ENCODE measurements at regions not wholly inside any gene's neighbourhood (a gene's known extent, or its start where the extent isn't known, plus 50 kb on each side); places are given as distances from the start of the nearest gene placed in this dataset.
A peak's percentile ranks its signal among the peaks of the same experiment; 100 is the strongest.

GRCh38 chr11:91959411-91959810, 265.2 kb upstream of the FAT3 start:
- Histone ChIP-seq H3K4me1 (no peaks in the 10 kb centered on the region), H3K27ac (no peak overlapping the region), H3K36me3 (ENCODE audit: insufficient read depth in 1 of 2, low read depth in 1 of 2) (no peaks in the 10 kb centered on the region), H3K9me3 (peaks cover 8% of the 10 kb centered on the region), H3K4me3 (no peak overlapping the region), H3K27me3 (ENCODE audit: insufficient read depth in 3 of 3, low read length in 2 of 3) (no peaks in the 10 kb centered on the region)
- DNase-seq (no peak), ATAC-seq (no peak)
- no peak for TF ChIP-seq CTCF (IDR thresholded peaks at IDR 0.05)
- WGBS, 3 donors = 81 to 85% (median 84%) methylated on average over 3 of the region's 3 CpGs
- intact Hi-C loops (cut with DNase I) = no loop called here

GRCh38 chr11:91956711-91957110, 267.9 kb upstream of the FAT3 start:
- intact Hi-C loops (cut with DNase I) = no loop called here
- Histone ChIP-seq H3K27me3 (ENCODE audit: insufficient read depth in 3 of 3, low read length in 2 of 3) (no peaks in the 10 kb centered on the region), H3K4me3 (no peak overlapping the region), H3K27ac (no peak overlapping the region), H3K9me3 (peaks cover 8% of the 10 kb centered on the region), H3K4me1 (no peaks in the 10 kb centered on the region), H3K36me3 (ENCODE audit: insufficient read depth in 1 of 2, low read depth in 1 of 2) (no peaks in the 10 kb centered on the region)
- WGBS, 3 donors = 89 to 100% (median 100%) methylated on average over 1 of the region's 1 CpG
- ATAC-seq = no peak
- DNase-seq = no peak
- no peak for TF ChIP-seq CTCF (IDR thresholded peaks at IDR 0.05)

- Histone ChIP-seq H3K4me1 (no peaks in the 10 kb centered on the region), H3K9me3 (peaks cover 1% of the 10 kb centered on the region), H3K27me3 (ENCODE audit: insufficient read depth in 3 of 3, low read length in 2 of 3) (no peaks in the 10 kb centered on the region), H3K4me3 (no peak overlapping the region), H3K36me3 (ENCODE audit: insufficient read depth in 1 of 2, low read depth in 1 of 2) (no peaks in the 10 kb centered on the region), H3K27ac (no peak overlapping the region)
- DNase-seq (no peak), ATAC-seq (no peak)
- WGBS, 3 donors = 23 to 52% (median 36%) methylated on average over 1 of the region's 1 CpG
- no peak for TF ChIP-seq CTCF (IDR thresholded peaks at IDR 0.05)
- intact Hi-C loops (cut with DNase I) = no loop called here
Observed at GRCh38 chr11:91955206-91955605, 269.4 kb upstream of the FAT3 start.

- ATAC-seq (no peak), DNase-seq (no peak)
- no peaks in the 10 kb centered on the region for H3K27me3 ChIP-seq (ENCODE audit: insufficient read depth in 3 of 3, low read length in 2 of 3)
- no peaks in the 10 kb centered on the region for H3K9me3 ChIP-seq
- 90 to 93% (median 92%) methylated on average over 5 of the region's 5 CpGs for WGBS, 3 donors
- H3K36me3 ChIP-seq (ENCODE audit: insufficient read depth in 1 of 2, low read depth in 1 of 2) = no peaks in the 10 kb centered on the region
- intact Hi-C loops (cut with DNase I) = no loop called here
- TF ChIP-seq CTCF (IDR thresholded peaks at IDR 0.05) = no peak
- peaks cover 4% of the 10 kb centered on the region for H3K4me1 ChIP-seq
- no peak overlapping the region for H3K4me3 ChIP-seq
- H3K27ac ChIP-seq = no peak overlapping the region
Observed at GRCh38 chr11:91952056-91952455, 272.6 kb upstream of the FAT3 start.

GRCh38 chr11:91947215-91947820, 277.3 kb upstream of the FAT3 start:
- no peak for TF ChIP-seq CTCF (IDR thresholded peaks at IDR 0.05)
- Histone ChIP-seq H3K9me3 (no peaks in the 10 kb centered on the region), H3K27ac (no peak overlapping the region), H3K36me3 (ENCODE audit: insufficient read depth in 1 of 2, low read depth in 1 of 2) (no peaks in the 10 kb centered on the region), H3K4me3 (no peak overlapping the region), H3K27me3 (ENCODE audit: insufficient read depth in 3 of 3, low read length in 2 of 3) (no peaks in the 10 kb centered on the region), H3K4me1 (peaks cover 6% of the 10 kb centered on the region)
- peak in 3 of 4 donors; percentile 24 to 46 (median 25) for ATAC-seq
- intact Hi-C loops (cut with DNase I) = no loop called here
- 0 to 1% (median 0%) methylated on average over 2 of the region's 2 CpGs for WGBS, 3 donors
- DNase-seq = no peak

All from psoas muscle (tissue), 7 donors.